ENCODE measurements at regions not wholly inside any gene's neighbourhood (a gene's known extent, or its start where the extent isn't known, plus 50 kb on each side); places are given as distances from the start of the nearest gene placed in this dataset.

DNA sequence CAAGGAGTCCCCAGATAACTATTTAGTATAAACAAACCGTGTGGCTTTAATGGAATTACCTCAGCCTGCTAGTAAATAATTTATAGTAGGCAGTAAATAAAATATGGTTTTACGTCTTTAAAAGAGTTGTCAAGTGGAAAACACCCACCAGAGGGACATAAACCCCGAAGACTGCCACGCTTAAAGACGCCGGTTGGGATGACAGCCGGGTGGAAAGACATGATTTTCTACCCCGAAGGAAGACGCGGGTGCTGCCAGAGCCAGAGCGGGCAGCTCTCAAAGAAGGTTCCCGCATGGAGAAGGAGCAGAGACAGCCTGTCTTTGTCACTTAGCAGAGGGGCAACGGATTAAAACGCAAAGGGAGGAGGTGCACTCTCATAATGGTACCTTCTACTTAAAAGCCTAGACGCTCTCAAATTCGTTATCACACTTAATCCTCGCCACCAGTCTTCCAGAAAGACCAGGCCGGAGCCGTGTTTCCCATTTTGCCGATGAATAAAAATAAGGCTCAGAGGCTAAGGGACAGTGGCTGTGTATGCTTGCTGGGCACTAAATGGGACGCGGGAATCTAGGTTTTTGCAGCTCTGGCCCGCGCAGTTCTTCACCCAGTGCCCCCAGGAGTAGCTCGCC lies 140.5 kb upstream of the ZIC3 start:
- no peak for TF ChIP-seq RAD21 (conservative IDR thresholded peaks at IDR 0.05)
- TF ChIP-seq, protein P1, sequence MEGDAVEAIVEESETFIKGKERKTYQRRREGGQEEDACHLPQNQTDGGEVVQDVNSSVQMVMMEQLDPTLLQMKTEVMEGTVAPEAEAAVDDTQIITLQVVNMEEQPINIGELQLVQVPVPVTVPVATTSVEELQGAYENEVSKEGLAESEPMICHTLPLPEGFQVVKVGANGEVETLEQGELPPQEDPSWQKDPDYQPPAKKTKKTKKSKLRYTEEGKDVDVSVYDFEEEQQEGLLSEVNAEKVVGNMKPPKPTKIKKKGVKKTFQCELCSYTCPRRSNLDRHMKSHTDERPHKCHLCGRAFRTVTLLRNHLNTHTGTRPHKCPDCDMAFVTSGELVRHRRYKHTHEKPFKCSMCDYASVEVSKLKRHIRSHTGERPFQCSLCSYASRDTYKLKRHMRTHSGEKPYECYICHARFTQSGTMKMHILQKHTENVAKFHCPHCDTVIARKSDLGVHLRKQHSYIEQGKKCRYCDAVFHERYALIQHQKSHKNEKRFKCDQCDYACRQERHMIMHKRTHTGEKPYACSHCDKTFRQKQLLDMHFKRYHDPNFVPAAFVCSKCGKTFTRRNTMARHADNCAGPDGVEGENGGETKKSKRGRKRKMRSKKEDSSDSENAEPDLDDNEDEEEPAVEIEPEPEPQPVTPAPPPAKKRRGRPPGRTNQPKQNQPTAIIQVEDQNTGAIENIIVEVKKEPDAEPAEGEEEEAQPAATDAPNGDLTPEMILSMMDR (IDR thresholded peaks at IDR 0.05; ENCODE audit: poor library complexity, severe bottlenecking): no peak
- TF ChIP-seq EZH2 (IDR thresholded peaks at IDR 0.05; ENCODE audit: borderline replicate concordance, insufficient read depth, low read length, poor library complexity, severe bottlenecking): no peak

Data from neural cell (in vitro differentiated cells).